K562 (cell line): ENCODE measurements at regions not wholly inside any gene's neighbourhood (a gene's known extent, or its start where the extent isn't known, plus 50 kb on each side); places are given as distances from the start of the nearest gene placed in this dataset.

Source experiments
- ARID1B ChIP-seq: fragments of 450-650 bp; IDR thresholded peaks from 2 replicates; pipeline ENCODE4 v1.6.1; 2016; ENCODE audit warnings: antibody characterized with exemption, mild to moderate bottlenecking, inconsistent platforms
- CREB1 ChIP-seq, 2 experiments: sonication (generic) in 1 of 2; formaldehyde crosslinking in 1 of 2; IDR thresholded peaks; 2 replicates each; pipeline versions ENCODE4 v1.6.1 to v1.8.0; 2012 to 2022; ENCODE audit warnings: inconsistent platforms in 1 of 2, mild to moderate bottlenecking in 1 of 2, missing genetic modification reagents in 1 of 2, moderate library complexity in 1 of 2
- DPF2 ChIP-seq: fragments of 450-650 bp; IDR thresholded peaks from 2 replicates; pipeline ENCODE4 v1.6.1; 2016
- FOS ChIP-seq: IDR thresholded peaks from 3 replicates; pipeline ENCODE4 v1.6.1; 2011; ENCODE audit not compliant: insufficient read length; ENCODE audit errors: extremely low read depth
- JUNB ChIP-seq: fragments of 450-650 bp; formaldehyde crosslinking; conservative IDR thresholded peaks from 2 replicates; pipeline ENCODE4 v1.4.0; 2020; ENCODE audit warnings: mild to moderate bottlenecking
- JUND ChIP-seq, 2 experiments: IDR thresholded peaks; 2 replicates in 1 of 2; 3 replicates in 1 of 2; pipeline ENCODE4 v1.6.1; 2011; ENCODE audit warnings: borderline replicate concordance in 2 of 2, low read depth in 2 of 2, low read length in 2 of 2, improper control_type of control experiment in 1 of 2, missing biosample characterization in 1 of 2, missing genetic modification characterization in 1 of 2, missing genetic modification reagents in 1 of 2
- MAZ ChIP-seq, 2 experiments: fragments of 450-650 bp in 1 of 2; sonication (generic) in 1 of 2; formaldehyde crosslinking; IDR thresholded peaks in 1 of 2; conservative IDR thresholded peaks in 1 of 2; 2 replicates each; pipeline versions ENCODE4 v1.4.0 to v1.5.0; 2020; ENCODE audit warnings: mild to moderate bottlenecking in 1 of 2, missing genetic modification reagents in 1 of 2
- MCM7 ChIP-seq, 2 experiments: fragments of 450-650 bp; IDR thresholded peaks; 2 replicates each; pipeline ENCODE4 v1.6.1; 2016 to 2018
- PHB2 ChIP-seq: fragments of 450-650 bp; IDR thresholded peaks from 2 replicates; pipeline ENCODE4 v1.6.1; 2017; ENCODE audit warnings: low read depth
- SP1 ChIP-seq: sonication (generic); formaldehyde crosslinking; IDR thresholded peaks from 2 replicates; pipeline ENCODE4 v1.8.1; 2022; ENCODE audit warnings: mild to moderate bottlenecking, missing genetic modification reagents
- SPI1 ChIP-seq: IDR thresholded peaks from 2 replicates; pipeline ENCODE4 v1.6.1; 2011; ENCODE audit warnings: low read depth, low read length, control low read depth, borderline replicate concordance
- TF ChIP-seq, protein P1 (sequence below): sonication (generic); formaldehyde crosslinking; IDR thresholded peaks from 2 replicates; pipeline ENCODE4 v1.8.0; 2023; ENCODE audit warnings: missing genetic modification reagents, mild to moderate bottlenecking, borderline replicate concordance
- TF ChIP-seq, protein P2 (sequence below), 2 experiments: fragments of 450-650 bp in 1 of 2; sonication (generic) in 1 of 2; formaldehyde crosslinking in 1 of 2; IDR thresholded peaks; 2 replicates each; pipeline versions ENCODE4 v1.7.1 to v1.9.0; 2016 to 2022; ENCODE audit warnings: inconsistent platforms in 1 of 2, mild to moderate bottlenecking in 1 of 2, missing genetic modification reagents in 1 of 2

DNA sequence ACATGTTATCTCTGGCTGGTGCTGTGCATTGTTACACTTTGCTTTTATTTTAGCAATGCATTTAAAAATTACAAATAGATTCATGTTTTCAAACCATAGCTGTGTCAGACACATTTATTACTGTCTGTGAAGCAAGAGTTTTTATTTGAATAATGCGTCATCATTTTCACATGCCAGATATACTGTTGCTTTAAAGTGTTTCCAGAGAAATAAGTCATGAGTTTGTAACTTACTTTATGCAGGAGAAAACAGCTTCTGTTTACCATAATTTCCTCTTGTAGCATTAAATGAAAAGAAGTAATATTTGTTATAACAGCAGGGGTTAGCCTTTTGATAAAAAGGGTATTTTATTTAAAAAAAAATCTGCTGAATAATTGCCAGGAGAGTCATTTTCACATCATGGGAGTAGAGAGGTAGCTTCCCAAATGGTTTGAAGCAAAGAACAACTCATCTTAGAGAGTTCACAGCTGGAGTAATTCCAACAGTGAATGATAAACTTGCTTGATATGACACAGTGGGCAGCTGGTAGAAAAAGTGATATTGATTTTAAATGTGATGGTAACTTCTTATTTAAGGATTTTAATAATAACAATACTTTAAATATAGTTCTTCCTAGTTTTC, 1274.5 kb upstream of the CRIM1 start:
- TF ChIP-seq ARID1B (no peak), FOS (no peak), CREB1 (IDR thresholded peaks at IDR 0.05) (no peak), CREB1 (CRISPR knock-in tag; IDR thresholded peaks at IDR 0.05) (no peak), MCM7 (IDR thresholded peaks at IDR 0.05) (no peak), JUND (IDR thresholded peaks at IDR 0.05; ENCODE audit: borderline replicate concordance, low read depth, low read length) (no peak), JUND (tag; IDR thresholded peaks at IDR 0.05; ENCODE audit: borderline replicate concordance, low read depth, low read length) (no peak), MAZ (CRISPR knock-in tag; conservative IDR thresholded peaks at IDR 0.05 in 1 of 2, IDR thresholded peaks at IDR 0.05 in 1 of 2) (no peak), PHB2 (no peak), JUNB (CRISPR knock-in tag) (no peak), SPI1 (no peak), DPF2 (no peak), SP1 (CRISPR knock-in tag) (no peak)
- TF ChIP-seq, protein P1, sequence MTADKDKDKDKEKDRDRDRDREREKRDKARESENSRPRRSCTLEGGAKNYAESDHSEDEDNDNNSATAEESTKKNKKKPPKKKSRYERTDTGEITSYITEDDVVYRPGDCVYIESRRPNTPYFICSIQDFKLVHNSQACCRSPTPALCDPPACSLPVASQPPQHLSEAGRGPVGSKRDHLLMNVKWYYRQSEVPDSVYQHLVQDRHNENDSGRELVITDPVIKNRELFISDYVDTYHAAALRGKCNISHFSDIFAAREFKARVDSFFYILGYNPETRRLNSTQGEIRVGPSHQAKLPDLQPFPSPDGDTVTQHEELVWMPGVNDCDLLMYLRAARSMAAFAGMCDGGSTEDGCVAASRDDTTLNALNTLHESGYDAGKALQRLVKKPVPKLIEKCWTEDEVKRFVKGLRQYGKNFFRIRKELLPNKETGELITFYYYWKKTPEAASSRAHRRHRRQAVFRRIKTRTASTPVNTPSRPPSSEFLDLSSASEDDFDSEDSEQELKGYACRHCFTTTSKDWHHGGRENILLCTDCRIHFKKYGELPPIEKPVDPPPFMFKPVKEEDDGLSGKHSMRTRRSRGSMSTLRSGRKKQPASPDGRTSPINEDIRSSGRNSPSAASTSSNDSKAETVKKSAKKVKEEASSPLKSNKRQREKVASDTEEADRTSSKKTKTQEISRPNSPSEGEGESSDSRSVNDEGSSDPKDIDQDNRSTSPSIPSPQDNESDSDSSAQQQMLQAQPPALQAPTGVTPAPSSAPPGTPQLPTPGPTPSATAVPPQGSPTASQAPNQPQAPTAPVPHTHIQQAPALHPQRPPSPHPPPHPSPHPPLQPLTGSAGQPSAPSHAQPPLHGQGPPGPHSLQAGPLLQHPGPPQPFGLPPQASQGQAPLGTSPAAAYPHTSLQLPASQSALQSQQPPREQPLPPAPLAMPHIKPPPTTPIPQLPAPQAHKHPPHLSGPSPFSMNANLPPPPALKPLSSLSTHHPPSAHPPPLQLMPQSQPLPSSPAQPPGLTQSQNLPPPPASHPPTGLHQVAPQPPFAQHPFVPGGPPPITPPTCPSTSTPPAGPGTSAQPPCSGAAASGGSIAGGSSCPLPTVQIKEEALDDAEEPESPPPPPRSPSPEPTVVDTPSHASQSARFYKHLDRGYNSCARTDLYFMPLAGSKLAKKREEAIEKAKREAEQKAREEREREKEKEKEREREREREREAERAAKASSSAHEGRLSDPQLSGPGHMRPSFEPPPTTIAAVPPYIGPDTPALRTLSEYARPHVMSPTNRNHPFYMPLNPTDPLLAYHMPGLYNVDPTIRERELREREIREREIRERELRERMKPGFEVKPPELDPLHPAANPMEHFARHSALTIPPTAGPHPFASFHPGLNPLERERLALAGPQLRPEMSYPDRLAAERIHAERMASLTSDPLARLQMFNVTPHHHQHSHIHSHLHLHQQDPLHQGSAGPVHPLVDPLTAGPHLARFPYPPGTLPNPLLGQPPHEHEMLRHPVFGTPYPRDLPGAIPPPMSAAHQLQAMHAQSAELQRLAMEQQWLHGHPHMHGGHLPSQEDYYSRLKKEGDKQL = no peak
- TF ChIP-seq, protein P2, sequence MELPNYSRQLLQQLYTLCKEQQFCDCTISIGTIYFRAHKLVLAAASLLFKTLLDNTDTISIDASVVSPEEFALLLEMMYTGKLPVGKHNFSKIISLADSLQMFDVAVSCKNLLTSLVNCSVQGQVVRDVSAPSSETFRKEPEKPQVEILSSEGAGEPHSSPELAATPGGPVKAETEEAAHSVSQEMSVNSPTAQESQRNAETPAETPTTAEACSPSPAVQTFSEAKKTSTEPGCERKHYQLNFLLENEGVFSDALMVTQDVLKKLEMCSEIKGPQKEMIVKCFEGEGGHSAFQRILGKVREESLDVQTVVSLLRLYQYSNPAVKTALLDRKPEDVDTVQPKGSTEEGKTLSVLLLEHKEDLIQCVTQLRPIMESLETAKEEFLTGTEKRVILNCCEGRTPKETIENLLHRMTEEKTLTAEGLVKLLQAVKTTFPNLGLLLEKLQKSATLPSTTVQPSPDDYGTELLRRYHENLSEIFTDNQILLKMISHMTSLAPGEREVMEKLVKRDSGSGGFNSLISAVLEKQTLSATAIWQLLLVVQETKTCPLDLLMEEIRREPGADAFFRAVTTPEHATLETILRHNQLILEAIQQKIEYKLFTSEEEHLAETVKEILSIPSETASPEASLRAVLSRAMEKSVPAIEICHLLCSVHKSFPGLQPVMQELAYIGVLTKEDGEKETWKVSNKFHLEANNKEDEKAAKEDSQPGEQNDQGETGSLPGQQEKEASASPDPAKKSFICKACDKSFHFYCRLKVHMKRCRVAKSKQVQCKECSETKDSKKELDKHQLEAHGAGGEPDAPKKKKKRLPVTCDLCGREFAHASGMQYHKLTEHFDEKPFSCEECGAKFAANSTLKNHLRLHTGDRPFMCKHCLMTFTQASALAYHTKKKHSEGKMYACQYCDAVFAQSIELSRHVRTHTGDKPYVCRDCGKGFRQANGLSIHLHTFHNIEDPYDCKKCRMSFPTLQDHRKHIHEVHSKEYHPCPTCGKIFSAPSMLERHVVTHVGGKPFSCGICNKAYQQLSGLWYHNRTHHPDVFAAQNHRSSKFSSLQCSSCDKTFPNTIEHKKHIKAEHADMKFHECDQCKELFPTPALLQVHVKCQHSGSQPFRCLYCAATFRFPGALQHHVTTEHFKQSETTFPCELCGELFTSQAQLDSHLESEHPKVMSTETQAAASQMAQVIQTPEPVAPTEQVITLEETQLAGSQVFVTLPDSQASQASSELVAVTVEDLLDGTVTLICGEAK (IDR thresholded peaks at IDR 0.05) = no peak
- TF ChIP-seq, protein P2 (CRISPR knock-in tag; IDR thresholded peaks at IDR 0.05) = no peak
